ENCODE measurements at regions not wholly inside any gene's neighbourhood (a gene's known extent, or its start where the extent isn't known, plus 50 kb on each side); places are given as distances from the start of the nearest gene placed in this dataset.

DNA sequence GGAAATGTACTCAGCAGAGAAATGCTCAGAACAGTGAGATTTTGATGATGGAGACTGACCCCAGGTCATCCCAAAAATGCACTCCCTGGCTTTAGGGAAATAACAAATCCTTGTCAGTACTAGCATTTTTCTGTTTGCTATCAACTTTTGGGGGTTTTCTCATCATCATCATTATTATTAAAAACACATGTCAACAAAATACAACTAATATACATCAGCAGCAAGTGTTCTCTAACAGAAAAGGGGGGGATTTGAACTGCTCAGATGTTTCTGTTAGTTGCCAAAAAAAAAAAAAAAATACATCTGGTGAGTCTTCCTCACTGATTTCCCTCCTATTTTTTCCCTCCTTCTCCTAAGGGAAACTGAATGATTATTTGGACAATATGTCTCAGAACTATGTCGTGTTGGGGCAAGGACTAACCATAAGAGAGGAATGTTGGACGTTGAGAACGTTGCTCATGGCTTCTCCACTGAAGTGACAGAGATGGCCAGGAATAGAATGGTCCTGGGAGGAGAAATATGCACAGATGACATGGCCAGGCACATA, 230.0 kb upstream of the MCTP2 start:
- Histone ChIP-seq H3K27me3 (ENCODE audit: insufficient read depth, low read length, poor library complexity) (no peaks in the 10 kb centered on the region), H3K36me3 (ENCODE audit: control insufficient read depth, insufficient read depth, low read length) (no peaks in the 10 kb centered on the region), H3K4me1 (ENCODE audit: control insufficient read depth, low read depth, low read length) (no peaks in the 10 kb centered on the region), H3K18ac (ENCODE audit: low read length) (no peak overlapping the region), H2BK15ac (replicated peaks; ENCODE audit: low read depth) (no peak overlapping the region), H2AK5ac (ENCODE audit: low read length) (no peak overlapping the region), H3K79me1 (ENCODE audit: low read length) (no peaks in the 10 kb centered on the region), H3K4me2 (ENCODE audit: low read length) (no peak overlapping the region), H3K56ac (ENCODE audit: low read length) (no peak overlapping the region), H2BK120ac (ENCODE audit: low read depth, low read length) (no peak overlapping the region), H3K27ac (ENCODE audit: low read depth, low read length) (no peak overlapping the region), H3K4ac (ENCODE audit: low read depth, low read length) (no peak overlapping the region), H3K9ac (ENCODE audit: low read length) (no peak overlapping the region), H3K23ac (ENCODE audit: low read length) (no peak overlapping the region), H2BK5ac (ENCODE audit: low read length) (no peak overlapping the region), H3K4me3 (ENCODE audit: low read length) (no peak overlapping the region), H4K5ac (ENCODE audit: low read length) (no peak overlapping the region), H4K8ac (ENCODE audit: low read depth, low read length) (no peak overlapping the region), H3K79me2 (ENCODE audit: control insufficient read depth, insufficient read depth, low read length) (no peaks in the 10 kb centered on the region)
- no CpG with 5 or more reads among the region's 3 CpGs for WGBS (ENCODE audit: extremely low coverage, insufficient coverage, low lambda C conversion rate)
- DNase-seq = no peak

GRCh38 chr15:94000606-94001005, 230.8 kb upstream of the MCTP2 start:
- H2BK120ac ChIP-seq (ENCODE audit: low read depth, low read length) = no peak overlapping the region
- no peak overlapping the region for H3K4ac ChIP-seq (ENCODE audit: low read depth, low read length)
- no peak overlapping the region for H3K4me3 ChIP-seq (ENCODE audit: low read length)
- H3K4me1 ChIP-seq (ENCODE audit: control insufficient read depth, low read depth, low read length) = no peaks in the 10 kb centered on the region
- no peak overlapping the region for H4K8ac ChIP-seq (ENCODE audit: low read depth, low read length)
- H2BK15ac ChIP-seq (replicated peaks; ENCODE audit: low read depth) = no peak overlapping the region
- H4K5ac ChIP-seq (ENCODE audit: low read length) = no peak overlapping the region
- H3K4me2 ChIP-seq (ENCODE audit: low read length) = no peak overlapping the region
- H3K23ac ChIP-seq (ENCODE audit: low read length) = no peak overlapping the region
- no peak overlapping the region for H3K56ac ChIP-seq (ENCODE audit: low read length)
- no peaks in the 10 kb centered on the region for H3K27me3 ChIP-seq (ENCODE audit: insufficient read depth, low read length, poor library complexity)
- H3K36me3 ChIP-seq (ENCODE audit: control insufficient read depth, insufficient read depth, low read length) = no peaks in the 10 kb centered on the region
- H3K27ac ChIP-seq (ENCODE audit: low read depth, low read length) = no peak overlapping the region
- DNase-seq = peak; percentile 26
- no peak overlapping the region for H3K18ac ChIP-seq (ENCODE audit: low read length)
- no peak overlapping the region for H3K9ac ChIP-seq (ENCODE audit: low read length)
- H3K79me1 ChIP-seq (ENCODE audit: low read length) = no peaks in the 10 kb centered on the region
- H2AK5ac ChIP-seq (ENCODE audit: low read length) = no peak overlapping the region
- WGBS (ENCODE audit: extremely low coverage, insufficient coverage, low lambda C conversion rate) = no CpG with 5 or more reads among the region's 5 CpGs
- H2BK5ac ChIP-seq (ENCODE audit: low read length) = no peak overlapping the region
- no peaks in the 10 kb centered on the region for H3K79me2 ChIP-seq (ENCODE audit: control insufficient read depth, insufficient read depth, low read length)

DNA sequence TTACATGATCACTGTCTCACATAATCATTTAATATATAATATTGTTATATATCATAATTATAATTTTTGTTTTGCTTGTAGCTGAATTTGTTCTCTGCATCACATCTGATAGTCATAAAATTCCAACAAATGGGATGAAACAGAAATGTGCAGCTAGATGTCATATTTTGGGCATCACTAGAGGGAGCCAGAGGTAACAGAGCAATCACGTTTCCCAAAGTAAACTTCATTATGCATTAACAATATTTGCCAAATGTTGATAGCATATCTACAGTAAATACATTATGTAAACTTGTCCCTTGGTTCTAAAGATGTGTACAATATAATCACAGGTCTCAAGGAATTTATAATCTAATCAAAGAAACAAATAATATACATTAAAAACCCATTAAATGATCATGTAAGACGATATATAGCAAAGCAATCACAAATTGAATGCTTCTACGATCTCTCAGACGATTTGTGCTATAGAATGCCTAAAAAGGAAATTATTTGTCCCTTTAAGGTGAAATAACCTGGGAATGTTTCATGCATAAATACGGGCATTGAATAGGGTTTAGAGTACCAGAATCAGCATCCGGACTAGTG, 234.2 kb upstream of the MCTP2 start:
- H3K79me2 ChIP-seq (ENCODE audit: control insufficient read depth, insufficient read depth, low read length) = no peaks in the 10 kb centered on the region
- H3K9ac ChIP-seq (ENCODE audit: low read length) = no peak overlapping the region
- no peaks in the 10 kb centered on the region for H3K36me3 ChIP-seq (ENCODE audit: control insufficient read depth, insufficient read depth, low read length)
- no CpG with 5 or more reads among the region's 6 CpGs for WGBS (ENCODE audit: extremely low coverage, insufficient coverage, low lambda C conversion rate)
- no peak overlapping the region for H3K4me3 ChIP-seq (ENCODE audit: low read length)
- H2AK5ac ChIP-seq (ENCODE audit: low read length) = no peak overlapping the region
- H3K27ac ChIP-seq (ENCODE audit: low read depth, low read length) = no peak overlapping the region
- no peak overlapping the region for H2BK5ac ChIP-seq (ENCODE audit: low read length)
- H3K4me2 ChIP-seq (ENCODE audit: low read length) = no peak overlapping the region
- no peaks in the 10 kb centered on the region for H3K27me3 ChIP-seq (ENCODE audit: insufficient read depth, low read length, poor library complexity)
- no peak overlapping the region for H3K18ac ChIP-seq (ENCODE audit: low read length)
- no peak overlapping the region for H4K8ac ChIP-seq (ENCODE audit: low read depth, low read length)
- peak; percentile 13 for DNase-seq
- no peak overlapping the region for H2BK120ac ChIP-seq (ENCODE audit: low read depth, low read length)
- no peak overlapping the region for H3K56ac ChIP-seq (ENCODE audit: low read length)
- no peaks in the 10 kb centered on the region for H3K4me1 ChIP-seq (ENCODE audit: control insufficient read depth, low read depth, low read length)
- H2BK15ac ChIP-seq (replicated peaks; ENCODE audit: low read depth) = no peak overlapping the region
- H4K5ac ChIP-seq (ENCODE audit: low read length) = no peak overlapping the region
- H3K23ac ChIP-seq (ENCODE audit: low read length) = no peak overlapping the region
- H3K4ac ChIP-seq (ENCODE audit: low read depth, low read length) = no peak overlapping the region
- H3K79me1 ChIP-seq (ENCODE audit: low read length) = no peaks in the 10 kb centered on the region

- WGBS (ENCODE audit: extremely low coverage, insufficient coverage, low lambda C conversion rate) = no CpG with 5 or more reads among the region's 4 CpGs
- H3K4ac ChIP-seq (ENCODE audit: low read depth, low read length) = no peak overlapping the region
- H3K27ac ChIP-seq (ENCODE audit: low read depth, low read length) = no peak overlapping the region
- no peak overlapping the region for H2AK5ac ChIP-seq (ENCODE audit: low read length)
- H2BK5ac ChIP-seq (ENCODE audit: low read length) = no peak overlapping the region
- H3K36me3 ChIP-seq (ENCODE audit: control insufficient read depth, insufficient read depth, low read length) = no peaks in the 10 kb centered on the region
- H3K18ac ChIP-seq (ENCODE audit: low read length) = no peak overlapping the region
- H3K79me1 ChIP-seq (ENCODE audit: low read length) = no peaks in the 10 kb centered on the region
- no peak overlapping the region for H4K5ac ChIP-seq (ENCODE audit: low read length)
- no peak overlapping the region for H3K56ac ChIP-seq (ENCODE audit: low read length)
- no peaks in the 10 kb centered on the region for H3K4me1 ChIP-seq (ENCODE audit: control insufficient read depth, low read depth, low read length)
- no peak overlapping the region for H3K9ac ChIP-seq (ENCODE audit: low read length)
- H3K23ac ChIP-seq (ENCODE audit: low read length) = no peak overlapping the region
- no peak for DNase-seq
- H3K4me3 ChIP-seq (ENCODE audit: low read length) = no peak overlapping the region
- no peak overlapping the region for H4K8ac ChIP-seq (ENCODE audit: low read depth, low read length)
- H3K27me3 ChIP-seq (ENCODE audit: insufficient read depth, low read length, poor library complexity) = no peaks in the 10 kb centered on the region
- no peak overlapping the region for H2BK15ac ChIP-seq (replicated peaks; ENCODE audit: low read depth)
- no peak overlapping the region for H3K4me2 ChIP-seq (ENCODE audit: low read length)
- H2BK120ac ChIP-seq (ENCODE audit: low read depth, low read length) = no peak overlapping the region
- H3K79me2 ChIP-seq (ENCODE audit: control insufficient read depth, insufficient read depth, low read length) = no peaks in the 10 kb centered on the region
These were observed 241.8 kb upstream of the MCTP2 start for GRCh38 chr15:93989440-93989998.

DNA sequence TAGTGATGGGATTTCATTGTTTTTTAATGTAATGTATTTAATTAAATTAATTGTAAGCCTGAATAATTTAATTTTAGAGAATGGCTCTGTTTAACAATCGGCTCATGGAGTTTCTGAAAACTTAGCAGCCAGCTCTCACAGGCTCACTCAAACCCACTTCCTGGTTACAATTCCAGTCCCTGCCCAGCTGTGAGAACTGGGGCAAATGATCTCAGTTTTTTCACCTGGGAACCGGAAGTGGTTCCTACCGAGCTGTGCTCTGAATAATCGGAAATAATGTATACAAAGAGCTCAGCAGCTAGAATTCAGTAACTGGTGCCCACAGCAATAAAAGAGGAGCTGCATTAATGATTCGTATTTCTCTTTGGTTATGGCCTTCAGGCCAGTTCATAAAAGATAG, 244.3 kb upstream of the MCTP2 start:
- H3K4me3 ChIP-seq (ENCODE audit: low read length) = no peak overlapping the region
- WGBS (ENCODE audit: extremely low coverage, insufficient coverage, low lambda C conversion rate) = no CpG with 5 or more reads among the region's 5 CpGs

More for the DNA sequence above, 244.3 kb upstream of the MCTP2 start:
- Histone ChIP-seq H3K79me1 (ENCODE audit: low read length) (no peaks in the 10 kb centered on the region), H2BK5ac (ENCODE audit: low read length) (no peak overlapping the region), H3K4me1 (ENCODE audit: control insufficient read depth, low read depth, low read length) (no peaks in the 10 kb centered on the region), H3K56ac (ENCODE audit: low read length) (no peak overlapping the region), H2AK5ac (ENCODE audit: low read length) (no peak overlapping the region), H4K5ac (ENCODE audit: low read length) (no peak overlapping the region), H2BK15ac (replicated peaks; ENCODE audit: low read depth) (no peak overlapping the region), H3K27ac (ENCODE audit: low read depth, low read length) (no peak overlapping the region), H3K23ac (ENCODE audit: low read length) (no peak overlapping the region), H2BK120ac (ENCODE audit: low read depth, low read length) (no peak overlapping the region), H4K8ac (ENCODE audit: low read depth, low read length) (no peak overlapping the region), H3K36me3 (ENCODE audit: control insufficient read depth, insufficient read depth, low read length) (no peaks in the 10 kb centered on the region), H3K4ac (ENCODE audit: low read depth, low read length) (no peak overlapping the region), H3K79me2 (ENCODE audit: control insufficient read depth, insufficient read depth, low read length) (no peaks in the 10 kb centered on the region), H3K4me2 (ENCODE audit: low read length) (no peak overlapping the region), H3K18ac (ENCODE audit: low read length) (no peak overlapping the region), H3K9ac (ENCODE audit: low read length) (no peak overlapping the region), H3K27me3 (ENCODE audit: insufficient read depth, low read length, poor library complexity) (no peaks in the 10 kb centered on the region)
- DNase-seq = no peak
